ENCODE measurements at regions not wholly inside any gene's neighbourhood (a gene's known extent, or its start where the extent isn't known, plus 50 kb on each side); places are given as distances from the start of the nearest gene placed in this dataset.

GRCh38 chr5:72662936-72663335, 153.5 kb upstream of the TNPO1 start:
- TF ChIP-seq ZNF707 (tag by site-specific recombination; IDR thresholded peaks at IDR 0.05) (no peak), ZNF585B (tag by site-specific recombination; IDR thresholded peaks at IDR 0.05) (no peak), SP2 (tag by site-specific recombination; IDR thresholded peaks at IDR 0.05) (no peak), ZNF121 (tag by site-specific recombination; IDR thresholded peaks at IDR 0.05) (no peak), ZNF18 (tag by site-specific recombination; IDR thresholded peaks at IDR 0.05) (no peak), GLIS1 (tag by site-specific recombination; IDR thresholded peaks at IDR 0.05) (no peak), ZBTB21 (tag by site-specific recombination; IDR thresholded peaks at IDR 0.05) (no peak), ZNF560 (tag by site-specific recombination; IDR thresholded peaks at IDR 0.05; ENCODE audit: borderline replicate concordance) (no peak), ZNF239 (tag by site-specific recombination; IDR thresholded peaks at IDR 0.05) (no peak)
- H3K9me3 ChIP-seq (ENCODE audit: control insufficient read depth, insufficient read depth, low read depth, low read length), result no peaks in the 10 kb centered on the region
- H3K4me1 ChIP-seq (ENCODE audit: control insufficient read depth, insufficient read depth, low read length), result no peaks in the 10 kb centered on the region
- no peak overlapping the region for H3K27ac ChIP-seq (ENCODE audit: extremely low read depth, low read depth, low read length)
- no peak overlapping the region for H3K4me3 ChIP-seq (ENCODE audit: low read depth, low read length)
- ChIA-PET CTCF (no interaction called here), POLR2A (no interaction called here)
- H3K36me3 ChIP-seq (ENCODE audit: control insufficient read depth in 2 of 2, insufficient read depth in 1 of 2, low read length in 2 of 2), result no peaks in the 10 kb centered on the region

- TF ChIP-seq ZFHX2 (tag by site-specific recombination; conservative IDR thresholded peaks at IDR 0.05) (peak; percentile 41; the same call in 1 of the 2 replicates), ZNF830 (tag by site-specific recombination; IDR thresholded peaks at IDR 0.05; ENCODE audit: low read depth) (no peak), EGR2 (tag by site-specific recombination; IDR thresholded peaks at IDR 0.05; ENCODE audit: low read depth) (0 out of 2 replicates have a peak, but pooled peaks have one; percentile 9)
- ChIA-PET POLR2A (no interaction called here), CTCF (interaction anchor here (1.5 kb wide), 1 partner anchor 157 kb away, joined by 6 read pairs; no protein-coding TSS in a partner anchor)
- no peaks in the 10 kb centered on the region for H3K9me3 ChIP-seq (ENCODE audit: control insufficient read depth, insufficient read depth, low read depth, low read length)
- H3K27ac ChIP-seq (ENCODE audit: extremely low read depth, low read depth, low read length), result no peak overlapping the region
- no peaks in the 10 kb centered on the region for H3K36me3 ChIP-seq (ENCODE audit: control insufficient read depth in 2 of 2, insufficient read depth in 1 of 2, low read length in 2 of 2)
- H3K4me1 ChIP-seq (ENCODE audit: control insufficient read depth, insufficient read depth, low read length), result no peaks in the 10 kb centered on the region
- H3K4me3 ChIP-seq (ENCODE audit: low read depth, low read length), result no peak overlapping the region
Observed at GRCh38 chr5:72662305-72662704, 154.2 kb upstream of the TNPO1 start.

- no peaks in the 10 kb centered on the region for H3K4me1 ChIP-seq (ENCODE audit: control insufficient read depth, insufficient read depth, low read length)
- ChIA-PET CTCF (interaction anchor here (1.5 kb wide), 1 partner anchor 158 kb away, joined by 6 read pairs; no protein-coding TSS in a partner anchor), POLR2A (no interaction called here)
- no peak overlapping the region for H3K4me3 ChIP-seq (ENCODE audit: low read depth, low read length)
- no peak overlapping the region for H3K27ac ChIP-seq (ENCODE audit: extremely low read depth, low read depth, low read length)
- no peaks in the 10 kb centered on the region for H3K36me3 ChIP-seq (ENCODE audit: control insufficient read depth in 2 of 2, insufficient read depth in 1 of 2, low read length in 2 of 2)
- no peaks in the 10 kb centered on the region for H3K9me3 ChIP-seq (ENCODE audit: control insufficient read depth, insufficient read depth, low read depth, low read length)
- TF ChIP-seq ZBTB1 (tag by site-specific recombination; IDR thresholded peaks at IDR 0.05) (no peak), ZNF404 (tag by site-specific recombination; IDR thresholded peaks at IDR 0.05) (no peak), ZNF660 (tag by site-specific recombination; IDR thresholded peaks at IDR 0.05) (peak; percentile 57), ZNF530 (tag by site-specific recombination; IDR thresholded peaks at IDR 0.05; ENCODE audit: low read depth) (no peak), ZNF169 (tag by site-specific recombination; IDR thresholded peaks at IDR 0.05) (no peak), BCL6B (tag by site-specific recombination; IDR thresholded peaks at IDR 0.05) (no peak), ZNF114 (tag by site-specific recombination; IDR thresholded peaks at IDR 0.05) (no peak), ZNF645 (tag by site-specific recombination; IDR thresholded peaks at IDR 0.05) (no peak), ZNF830 (tag by site-specific recombination; IDR thresholded peaks at IDR 0.05; ENCODE audit: low read depth) (no peak), ZFHX2 (tag by site-specific recombination; conservative IDR thresholded peaks at IDR 0.05) (peak; percentile 93), ZNF670 (tag by site-specific recombination; IDR thresholded peaks at IDR 0.05; ENCODE audit: low read depth) (no peak), ZFP69B (tag by site-specific recombination; IDR thresholded peaks at IDR 0.05) (0 out of 2 replicates have a peak, but pooled peaks have one; percentile 45), ZNF473 (tag by site-specific recombination; IDR thresholded peaks at IDR 0.05) (no peak), ZNF23 (tag by site-specific recombination; IDR thresholded peaks at IDR 0.05; ENCODE audit: borderline replicate concordance) (no peak), ZNF692 (tag by site-specific recombination; IDR thresholded peaks at IDR 0.05) (peak; percentile 63), SP3 (tag by site-specific recombination; IDR thresholded peaks at IDR 0.05) (no peak), IKZF3 (tag by site-specific recombination; IDR thresholded peaks at IDR 0.05) (no peak), GFI1B (tag by site-specific recombination; IDR thresholded peaks at IDR 0.05) (no peak), ZBTB20 (tag by site-specific recombination; IDR thresholded peaks at IDR 0.05) (no peak)
Observed at GRCh38 chr5:72661405-72661804, 154.2 kb upstream of the ZNF366 start.

All from HEK293 (cell line).